ENCODE measurements at regions not wholly inside any gene's neighbourhood (a gene's known extent, or its start where the extent isn't known, plus 50 kb on each side); places are given as distances from the start of the nearest gene placed in this dataset.

DNA sequence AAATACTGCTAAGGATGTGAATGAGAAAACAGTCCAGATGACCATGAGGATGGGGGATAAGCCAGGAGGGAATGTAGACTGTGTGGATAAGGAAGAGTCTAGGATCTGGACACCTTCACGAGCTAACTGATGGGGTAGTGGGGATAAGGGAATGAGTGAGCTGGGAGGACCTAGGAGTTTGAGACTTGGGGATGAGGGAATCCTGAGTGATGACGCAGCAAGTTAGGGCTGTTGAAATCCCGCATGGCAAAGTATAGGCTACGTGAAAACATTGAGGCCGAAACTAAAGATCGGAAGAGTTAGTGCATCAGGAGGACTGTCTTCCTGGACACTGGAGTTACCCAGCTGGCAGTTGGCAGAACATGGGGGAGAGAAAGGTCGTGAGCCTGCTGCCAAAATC lies 129.2 kb upstream of the EEA1 start:
- Histone ChIP-seq H3K4me3 (no peak overlapping the region), H3K4me1 (replicated peaks in 1 of 2) (no peaks in the 10 kb centered on the region), H3K27ac (no peak overlapping the region)
- no peak for ATAC-seq (replicated peaks in 6 of 8)
- in situ Hi-C loops (cut with MboI; ENCODE audit: low pct_unique_long_range_greater_than_20kb in 2 of 9, low sequenced_read_pairs in 9 of 9, unreplicated experiment in 9 of 9) = no loop called here
- WGBS, 10 experiments = 0 to 100% (median 79%) methylated on average over 1 to 6 of the region's 7 CpGs; no CpG with 5 or more reads in 2 of the 10 experiments

DNA sequence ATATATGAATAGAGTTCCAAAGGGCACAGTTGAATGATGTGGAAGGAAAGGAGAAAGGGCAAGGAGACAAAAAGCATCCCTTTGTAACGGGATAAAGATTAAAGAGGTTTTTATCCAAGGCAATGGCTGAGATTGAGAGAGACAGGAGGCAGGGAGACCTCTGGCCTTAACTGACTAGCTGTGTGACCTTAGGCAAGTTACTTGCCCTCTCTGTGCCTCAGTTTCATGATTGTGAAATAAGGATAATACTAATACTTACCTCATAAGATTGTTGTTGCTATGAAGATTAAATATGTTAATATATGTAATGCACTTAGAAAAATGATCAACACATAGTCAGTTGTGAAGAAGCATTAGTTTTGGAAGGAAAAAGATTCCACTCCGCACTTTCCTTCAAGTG lies 130.2 kb upstream of the EEA1 start:
- no peak for ATAC-seq (replicated peaks in 6 of 8)
- no peaks in the 10 kb centered on the region for H3K4me1 ChIP-seq (replicated peaks in 1 of 2)
- 43 to 100% (median 100%) methylated on average over 1 to 2 of the region's 2 CpGs; no CpG with 5 or more reads in 1 of the 10 experiments for WGBS, 10 experiments
- in situ Hi-C loops (cut with MboI; ENCODE audit: low pct_unique_long_range_greater_than_20kb in 2 of 9, low sequenced_read_pairs in 9 of 9, unreplicated experiment in 9 of 9) = no loop called here
- no peak overlapping the region for H3K4me3 ChIP-seq
- no peak overlapping the region for H3K27ac ChIP-seq

DNA sequence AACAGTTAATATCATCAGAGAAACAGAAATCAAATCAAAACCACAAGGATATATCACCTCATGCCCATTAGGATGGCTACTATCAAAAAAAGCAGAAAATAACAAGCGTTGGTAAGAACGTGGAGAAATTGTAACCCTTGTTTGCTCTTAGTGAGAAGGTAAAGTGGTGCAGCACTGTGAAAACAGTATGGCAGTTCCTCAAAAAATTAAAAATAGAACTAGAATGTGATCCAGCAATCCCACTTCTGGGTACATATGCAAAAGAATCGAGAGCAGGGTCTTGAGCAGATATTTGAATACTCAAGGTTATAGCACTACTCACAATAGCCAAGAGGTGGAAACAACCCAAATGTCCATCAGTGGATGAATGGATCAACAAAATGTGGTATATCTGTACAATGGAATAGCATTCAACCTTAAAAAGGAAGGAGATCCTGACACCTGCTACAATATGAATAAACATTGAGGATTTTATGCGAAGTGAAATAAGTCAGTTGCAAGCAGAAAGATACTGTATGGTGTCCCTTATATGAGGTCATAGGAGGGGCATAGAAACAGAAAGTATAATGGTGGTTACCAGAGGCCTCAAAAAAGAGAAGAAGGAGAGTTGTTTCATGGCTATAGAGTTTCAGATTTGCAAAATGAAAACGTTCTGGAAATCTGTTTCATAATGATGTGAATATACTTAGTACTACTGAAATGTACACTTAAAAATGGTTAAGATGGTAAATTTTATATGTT lies 131.0 kb upstream of the EEA1 start:
- no peak for ATAC-seq (replicated peaks in 6 of 8)
- no peak overlapping the region for H3K27ac ChIP-seq
- no peaks in the 10 kb centered on the region for H3K4me1 ChIP-seq (replicated peaks in 1 of 2)
- no peak overlapping the region for H3K4me3 ChIP-seq
- in situ Hi-C loops (cut with MboI; ENCODE audit: low pct_unique_long_range_greater_than_20kb in 2 of 9, low sequenced_read_pairs in 9 of 9, unreplicated experiment in 9 of 9) = no loop called here
- 32 to 100% (median 85%) methylated on average over 1 to 5 of the region's 5 CpGs for WGBS, 10 experiments

DNA sequence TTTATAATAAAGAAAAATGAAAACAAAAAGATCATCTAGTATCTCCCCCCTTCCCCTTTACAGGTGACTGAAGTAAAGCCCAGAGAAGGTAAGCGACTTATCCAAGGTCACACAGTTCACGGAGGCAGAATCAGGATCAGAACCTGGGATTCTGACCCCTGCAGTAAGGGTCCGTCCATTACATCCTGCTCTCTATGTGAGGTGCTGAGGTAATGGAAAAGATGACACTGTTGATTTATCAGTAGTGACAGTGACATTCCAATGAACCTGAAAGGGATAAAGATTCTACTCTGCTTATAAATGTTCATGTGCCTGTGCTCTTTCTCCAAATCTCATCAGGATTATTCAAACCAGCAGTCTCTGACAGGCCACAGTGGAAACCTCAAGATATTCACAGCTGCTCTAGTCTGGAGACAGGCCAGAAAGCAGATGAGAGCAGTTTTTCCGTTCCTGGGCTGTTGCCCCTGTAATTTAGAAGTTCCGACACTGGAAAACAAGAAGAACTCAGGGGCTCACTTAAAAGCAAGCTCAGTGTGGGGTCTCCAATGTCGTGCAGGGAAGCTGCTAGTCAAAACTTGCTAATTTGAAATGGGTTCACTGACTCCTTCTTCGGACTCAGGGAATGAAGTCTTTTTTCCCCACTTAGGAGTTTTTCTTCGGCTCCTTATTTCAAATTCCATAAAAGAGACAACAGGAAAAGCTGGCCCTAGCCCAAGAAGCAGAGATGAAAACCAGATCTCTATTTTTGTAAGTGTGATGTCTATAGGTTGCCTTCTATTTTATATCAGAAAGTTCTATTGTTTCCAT lies 131.8 kb upstream of the EEA1 start:
- no peak overlapping the region for H3K4me3 ChIP-seq
- no peaks in the 10 kb centered on the region for H3K4me1 ChIP-seq (replicated peaks in 1 of 2)
- peak in 4 of 8 experiments; percentile 8 to 77 (median 72) for ATAC-seq (replicated peaks in 6 of 8)
- in situ Hi-C loops (cut with MboI; ENCODE audit: low pct_unique_long_range_greater_than_20kb in 2 of 9, low sequenced_read_pairs in 9 of 9, unreplicated experiment in 9 of 9) = no loop called here
- no peak overlapping the region for H3K27ac ChIP-seq
- 0 to 100% (median 58%) methylated on average over 1 to 7 of the region's 8 CpGs for WGBS, 10 experiments

DNA sequence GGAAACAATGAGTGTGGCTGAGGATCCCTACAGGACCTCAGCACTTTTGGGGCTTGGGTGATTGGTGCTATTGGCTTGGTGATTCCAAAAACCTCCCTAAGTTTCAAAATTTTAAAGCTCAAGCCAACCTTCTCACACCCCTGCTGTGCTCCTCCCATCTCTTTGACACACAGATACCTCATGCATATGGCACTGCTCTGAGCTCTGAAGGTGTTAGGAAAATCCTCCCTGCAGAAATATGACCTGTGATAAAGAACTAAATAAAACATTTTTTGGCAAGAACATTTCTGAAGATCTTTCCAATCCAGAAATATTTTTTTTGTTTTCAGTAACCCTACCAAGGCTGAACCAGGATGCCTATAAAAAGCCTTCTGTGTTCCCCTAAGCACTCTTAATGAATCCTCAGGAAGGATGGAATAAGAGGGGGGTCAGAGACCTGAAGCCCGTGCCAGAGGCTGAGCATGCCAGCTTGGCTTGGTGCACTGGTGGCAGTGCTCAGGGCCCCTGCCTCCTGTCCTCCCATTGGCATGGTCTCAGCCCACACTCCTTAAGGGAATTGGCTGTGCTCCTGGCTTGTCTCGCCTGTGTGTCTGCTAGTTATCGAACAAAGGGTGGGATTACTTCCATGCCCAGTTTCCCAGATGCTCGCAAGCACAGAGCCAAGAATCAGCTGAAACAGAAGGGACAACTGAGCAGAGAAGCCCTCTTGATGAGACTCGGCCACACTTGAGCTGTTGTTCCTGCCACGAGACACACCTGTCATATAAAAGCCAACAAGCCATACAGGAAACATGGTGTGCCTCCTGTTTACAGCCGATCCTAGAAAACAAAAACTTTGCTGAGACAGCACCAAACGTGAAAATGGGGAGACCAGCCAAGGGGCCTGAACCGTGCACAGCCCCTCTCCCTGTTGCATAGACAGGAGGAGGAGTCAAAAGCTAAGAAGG lies 132.7 kb upstream of the EEA1 start:
- Histone ChIP-seq H3K27ac (no peak overlapping the region), H3K4me1 (replicated peaks in 1 of 2) (no peaks in the 10 kb centered on the region), H3K4me3 (no peak overlapping the region)
- in situ Hi-C loops (cut with MboI; ENCODE audit: low pct_unique_long_range_greater_than_20kb in 2 of 9, low sequenced_read_pairs in 9 of 9, unreplicated experiment in 9 of 9) = no loop called here
- WGBS, 10 experiments = 5 to 100% (median 62%) methylated on average over 1 to 8 of the region's 9 CpGs
- ATAC-seq (replicated peaks in 6 of 8) = no peak

DNA sequence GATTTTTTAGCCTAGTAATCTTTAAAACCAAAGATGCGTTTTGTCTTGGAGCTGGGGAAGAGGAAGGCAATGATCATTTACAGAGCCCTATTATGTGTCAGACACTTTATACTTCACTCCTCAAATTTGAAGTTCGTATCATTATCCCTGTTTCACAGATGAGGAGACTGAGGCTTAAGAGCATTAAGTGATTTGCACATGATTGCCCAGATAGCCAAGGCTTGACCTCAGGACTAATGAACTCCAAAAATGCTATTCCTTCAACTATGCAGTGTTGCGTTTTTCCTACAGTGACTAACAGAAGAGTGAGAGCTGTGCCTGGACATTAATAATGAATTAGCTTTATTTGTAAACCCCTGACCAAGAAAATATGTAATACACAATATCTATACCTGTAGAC lies 136.8 kb upstream of the EEA1 start:
- WGBS, 10 experiments = 27 to 100% (median 100%) methylated on average over 1 to 3 of the region's 3 CpGs; no CpG with 5 or more reads in 1 of the 10 experiments
- in situ Hi-C loops (cut with MboI; ENCODE audit: low pct_unique_long_range_greater_than_20kb in 2 of 9, low sequenced_read_pairs in 9 of 9, unreplicated experiment in 9 of 9) = no loop called here
- Histone ChIP-seq H3K4me1 (replicated peaks in 1 of 2) (no peaks in the 10 kb centered on the region), H3K4me3 (no peak overlapping the region), H3K27ac (no peak overlapping the region)
- no peak for ATAC-seq (replicated peaks in 6 of 8)

DNA sequence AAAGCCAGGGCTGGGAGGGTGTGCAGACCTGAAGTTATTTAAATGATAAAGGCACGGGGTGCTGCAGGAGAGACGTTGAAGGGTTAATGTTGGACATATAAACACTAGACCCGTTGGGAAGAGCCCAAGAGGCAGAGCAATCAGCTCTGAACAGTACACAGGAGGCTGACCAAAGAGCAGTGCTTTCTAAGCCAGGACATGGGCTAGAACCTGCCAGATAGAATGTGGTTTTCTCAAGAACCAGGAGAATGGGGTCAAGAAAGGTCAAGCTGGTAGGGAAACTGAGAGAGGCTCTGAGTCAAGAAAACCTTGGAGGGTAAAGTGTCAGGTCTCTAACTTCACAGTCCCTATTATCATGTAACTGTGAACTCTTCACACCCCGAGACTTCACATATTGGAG lies 143.2 kb upstream of the EEA1 start:
- Histone ChIP-seq H3K27ac (no peak overlapping the region), H3K4me1 (replicated peaks in 1 of 2) (no peaks in the 10 kb centered on the region), H3K4me3 (no peak overlapping the region)
- in situ Hi-C loops (cut with MboI; ENCODE audit: low pct_unique_long_range_greater_than_20kb in 2 of 9, low sequenced_read_pairs in 9 of 9, unreplicated experiment in 9 of 9) = no loop called here
- 30 to 90% (median 50%) methylated on average over 2 to 4 of the region's 4 CpGs for WGBS, 10 experiments
- ATAC-seq (replicated peaks in 6 of 8) = no peak

DNA sequence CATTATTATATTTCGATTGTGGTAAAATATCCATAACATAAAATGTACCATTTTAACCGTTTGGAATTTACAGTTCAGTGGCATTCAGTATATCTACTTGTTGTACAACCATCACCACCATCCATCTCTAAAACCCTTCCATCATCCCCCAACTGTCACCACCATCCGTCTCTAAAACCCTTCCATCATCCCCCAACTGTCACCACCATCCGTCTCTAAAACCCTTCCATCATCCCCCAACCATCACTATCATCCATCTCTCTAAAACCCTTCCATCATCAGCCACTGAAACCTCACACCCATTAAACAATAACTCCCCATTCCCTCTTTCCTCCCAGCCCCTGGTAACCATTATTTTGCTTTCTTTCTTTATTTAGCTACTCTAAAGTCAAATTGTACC lies 144.2 kb upstream of the EEA1 start:
- ATAC-seq (replicated peaks in 6 of 8) = no peak
- WGBS, 10 experiments = 45 to 100% (median 67%) methylated on average over 2 to 4 of the region's 4 CpGs; no CpG with 5 or more reads in 1 of the 10 experiments
- in situ Hi-C loops (cut with MboI; ENCODE audit: low pct_unique_long_range_greater_than_20kb in 2 of 9, low sequenced_read_pairs in 9 of 9, unreplicated experiment in 9 of 9) = no loop called here
- H3K4me3 ChIP-seq = no peak overlapping the region
- H3K27ac ChIP-seq = no peak overlapping the region
- no peaks in the 10 kb centered on the region for H3K4me1 ChIP-seq (replicated peaks in 1 of 2)

DNA sequence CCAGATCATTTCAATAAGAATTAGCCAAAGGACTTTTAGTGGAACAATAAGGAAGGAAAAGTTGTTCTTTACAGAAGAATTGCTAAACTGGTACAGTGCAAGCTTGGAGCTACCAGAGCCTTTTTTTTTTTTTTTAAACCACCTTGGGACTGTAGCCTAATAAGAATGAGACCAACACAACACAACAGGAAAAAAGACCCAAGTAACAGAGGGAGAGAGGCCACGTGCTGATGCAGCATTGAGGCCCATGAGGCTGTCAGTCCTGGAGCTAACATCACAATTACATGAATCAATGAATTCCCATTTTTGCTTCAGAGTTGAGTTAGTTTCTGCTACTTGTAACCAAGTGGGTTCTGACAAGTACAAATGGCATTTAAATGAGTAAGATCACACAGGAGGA lies 149.0 kb upstream of the EEA1 start:
- peaks cover 3 to 15% of the 10 kb centered on the region in 2 donors for H3K4me1 ChIP-seq (replicated peaks in 1 of 2)
- H3K27ac ChIP-seq = no peak overlapping the region
- in situ Hi-C loops (cut with MboI; ENCODE audit: low pct_unique_long_range_greater_than_20kb in 2 of 9, low sequenced_read_pairs in 9 of 9, unreplicated experiment in 9 of 9) = no loop called here
- no peak overlapping the region for H3K4me3 ChIP-seq
- ATAC-seq (replicated peaks in 6 of 8) = peak in 3 of 8 experiments; percentile 36 to 74 (median 70)
- 0 to 67% (median 20%) methylated on average over 1 of the region's 1 CpG; no CpG with 5 or more reads in 3 of the 10 experiments for WGBS, 10 experiments

DNA sequence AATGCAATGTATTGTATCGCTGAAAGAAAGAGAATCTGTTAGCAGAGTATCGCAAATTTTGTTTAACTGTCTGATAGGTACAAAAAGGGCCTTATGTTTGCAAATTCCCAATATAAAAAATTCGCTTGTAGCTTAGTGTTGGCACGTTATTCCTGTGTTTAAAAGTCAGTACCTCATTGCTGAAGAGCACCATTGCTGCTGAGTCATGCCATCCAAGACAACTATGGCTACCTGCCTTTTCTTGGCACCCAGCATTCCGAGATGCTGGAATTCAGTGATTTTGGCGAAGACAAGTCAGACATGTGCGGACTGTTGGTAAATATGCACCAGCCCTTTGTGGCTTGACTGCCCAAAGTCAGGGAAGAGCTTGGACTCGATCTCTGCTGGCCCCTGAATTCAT lies 149.5 kb upstream of the EEA1 start:
- ATAC-seq (replicated peaks in 6 of 8) = no peak
- H3K27ac ChIP-seq = no peak overlapping the region
- 55 to 97% (median 87%) methylated on average over 1 to 8 of the region's 8 CpGs; no CpG with 5 or more reads in 2 of the 10 experiments for WGBS, 10 experiments
- peaks cover 3 to 15% of the 10 kb centered on the region in 2 donors for H3K4me1 ChIP-seq (replicated peaks in 1 of 2)
- H3K4me3 ChIP-seq = no peak overlapping the region
- in situ Hi-C loops (cut with MboI; ENCODE audit: low pct_unique_long_range_greater_than_20kb in 2 of 9, low sequenced_read_pairs in 9 of 9, unreplicated experiment in 9 of 9) = no loop called here

DNA sequence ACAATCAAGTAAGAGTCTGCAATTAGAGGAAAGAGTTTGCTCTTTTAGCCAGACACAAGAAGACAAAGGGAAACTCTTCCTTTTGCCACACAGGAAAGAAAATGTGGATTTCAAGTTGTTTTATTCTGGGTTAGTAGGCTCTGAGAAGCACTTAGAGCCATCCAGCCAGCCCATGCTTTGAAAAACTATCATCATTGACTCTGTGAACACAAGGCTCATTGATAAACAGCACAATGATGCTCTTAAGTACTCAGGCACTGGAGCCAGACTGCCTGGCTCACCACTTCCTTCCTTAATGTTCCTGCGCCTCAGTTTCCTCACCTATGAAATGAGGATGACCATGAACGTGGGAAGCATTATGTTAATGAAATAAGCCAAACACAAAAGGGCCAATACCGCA lies 150.2 kb upstream of the EEA1 start:
- Histone ChIP-seq H3K4me3 (no peak overlapping the region), H3K4me1 (replicated peaks in 1 of 2) (peaks cover 3 to 15% of the 10 kb centered on the region in 2 donors), H3K27ac (no peak overlapping the region)
- 20 to 97% (median 83%) methylated on average over 1 to 3 of the region's 3 CpGs; no CpG with 5 or more reads in 3 of the 10 experiments for WGBS, 10 experiments
- in situ Hi-C loops (cut with MboI; ENCODE audit: low pct_unique_long_range_greater_than_20kb in 2 of 9, low sequenced_read_pairs in 9 of 9, unreplicated experiment in 9 of 9) = no loop called here
- ATAC-seq (replicated peaks in 6 of 8) = no peak

DNA sequence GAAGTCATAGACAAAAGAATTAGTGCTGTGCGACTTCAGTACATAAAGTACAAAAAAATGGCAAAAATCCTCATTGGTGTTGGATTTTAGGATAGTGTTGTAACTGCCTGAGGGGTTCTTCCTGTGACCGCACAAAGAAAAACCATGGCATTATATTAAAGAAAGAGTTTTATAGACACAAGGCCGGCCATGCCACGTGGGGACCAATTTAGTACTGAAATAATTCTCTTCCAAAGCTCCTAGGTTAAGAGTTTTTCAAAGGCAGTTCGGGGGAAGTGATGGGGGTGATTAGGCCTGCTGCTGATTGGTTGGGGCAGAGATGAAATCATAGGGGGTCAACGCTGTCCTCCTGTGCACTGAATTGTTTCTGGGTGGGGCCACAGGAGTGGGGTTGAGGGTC lies 150.9 kb upstream of the EEA1 start:
- 52 to 100% (median 76%) methylated on average over 1 to 6 of the region's 6 CpGs for WGBS, 10 experiments
- ATAC-seq (replicated peaks in 6 of 8) = no peak
- Histone ChIP-seq H3K4me3 (no peak overlapping the region), H3K4me1 (replicated peaks in 1 of 2) (peaks cover 3 to 15% of the 10 kb centered on the region in 2 donors), H3K27ac (no peak overlapping the region)
- in situ Hi-C loops (cut with MboI; ENCODE audit: low pct_unique_long_range_greater_than_20kb in 2 of 9, low sequenced_read_pairs in 9 of 9, unreplicated experiment in 9 of 9) = no loop called here

DNA sequence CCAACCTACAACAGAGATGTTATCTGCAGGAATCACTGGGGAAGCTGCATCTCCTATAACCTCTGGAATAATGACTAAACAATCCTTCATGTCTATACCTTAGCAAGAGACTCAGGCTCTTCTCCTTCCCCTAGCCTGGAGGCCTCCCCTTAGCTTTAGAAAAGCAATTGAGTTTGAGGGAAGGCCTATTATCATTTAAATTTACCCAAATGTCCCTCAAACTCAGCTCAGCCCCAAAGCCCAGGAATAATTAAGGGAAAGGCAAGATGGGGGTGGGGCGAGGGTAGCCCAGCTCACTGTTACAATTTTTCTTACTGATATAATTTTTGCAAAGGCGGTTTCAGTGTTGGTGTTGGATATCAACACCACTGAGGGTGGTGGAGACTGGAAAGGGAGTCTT lies 151.4 kb upstream of the EEA1 start:
- ATAC-seq (replicated peaks in 6 of 8) = peak in 3 of 8 experiments; percentile 33 to 47 (median 39)
- Histone ChIP-seq H3K4me1 (replicated peaks in 1 of 2) (peaks cover 3 to 15% of the 10 kb centered on the region in 2 donors), H3K27ac (no peak overlapping the region), H3K4me3 (no peak overlapping the region)
- WGBS, 10 experiments = 42 to 71% (median 61%) methylated on average over 1 to 2 of the region's 2 CpGs; no CpG with 5 or more reads in 4 of the 10 experiments
- in situ Hi-C loops (cut with MboI; ENCODE audit: low pct_unique_long_range_greater_than_20kb in 2 of 9, low sequenced_read_pairs in 9 of 9, unreplicated experiment in 9 of 9) = no loop called here
